PC-3 (cell line): ENCODE measurements at regions not wholly inside any gene's neighbourhood (a gene's known extent, or its start where the extent isn't known, plus 50 kb on each side); places are given as distances from the start of the nearest gene placed in this dataset.

Experiments
- ATAC-seq: fragments of 200-7000 bp; cut with Tn5 transposase; 2 replicates; pipeline ENCODE4 v1.9.1; 2020; ENCODE audit warnings: mild to moderate bottlenecking, moderate library complexity
- BruUV-seq: library from RNA; stranded (reverse); fragments of 400-500 nt; replicated peaks from 2 replicates; lab custom pipeline; 2021; lab: Mats Ljungman, UMichigan
- CTCF ChIA-PET: fragments of 300-600 bp; sonication (Branson Sonifier 250); formaldehyde crosslinking; loops from one replicate; lab custom pipeline; 2022; ENCODE audit warnings: antibody characterized with exemption; lab: Charles Lee
- POLR2A ChIA-PET: fragments of 300-600 bp; sonication (Branson Sonifier 250); formaldehyde crosslinking; loops from one replicate; lab custom pipeline; 2022; ENCODE audit warnings: antibody characterized with exemption; ENCODE audit not compliant: unreplicated experiment; lab: Charles Lee
- DNase-seq: peaks from one replicate; pipeline ENCODE4 v3.0.0-alpha.2; 2015
- H2AFZ ChIP-seq: fragments of 300-600 bp; sonication (generic); 2 replicates; pipeline ENCODE4 v1.6.0; 2016; ENCODE audit warnings: antibody characterized with exemption, low read length
- H3F3A ChIP-seq: fragments of 300-600 bp; sonication (generic); one replicate; pipeline ENCODE4 v1.6.0; 2017; ENCODE audit warnings: antibody characterized with exemption, low read length, control low read depth, mild to moderate bottlenecking; ENCODE audit not compliant: unreplicated experiment
- H3K27ac ChIP-seq: fragments of 300-600 bp; sonication (generic); 2 replicates; pipeline ENCODE4 v1.5.1; 2016; ENCODE audit warnings: mild to moderate bottlenecking, low read length
- H3K27me3 ChIP-seq: fragments of 300-600 bp; sonication (generic); 2 replicates; pipeline ENCODE4 v1.6.1; 2016; ENCODE audit warnings: low read length, mixed read lengths
- H3K36me3 ChIP-seq: fragments of 300-600 bp; sonication (generic); 2 replicates; pipeline ENCODE4 v1.6.1; 2016; ENCODE audit warnings: low read depth, mixed run types, low read length, mixed read lengths
- H3K4me1 ChIP-seq: fragments of 300-600 bp; sonication (generic); 2 replicates; pipeline ENCODE4 v1.5.1; 2016; ENCODE audit warnings: low read length; ENCODE audit not compliant: insufficient read depth
- H3K4me2 ChIP-seq: fragments of 300-600 bp; sonication (generic); 2 replicates; pipeline ENCODE4 v1.6.0; 2016; ENCODE audit warnings: low read length
- H3K4me3 ChIP-seq: fragments of 300-600 bp; sonication (generic); 2 replicates; pipeline ENCODE4 v1.5.1; 2016; ENCODE audit warnings: mild to moderate bottlenecking, low read length, mixed read lengths
- H3K79me2 ChIP-seq: fragments of 300-600 bp; sonication (generic); 2 replicates; pipeline ENCODE4 v1.6.1; 2017; ENCODE audit warnings: low read length, mixed read lengths
- H3K9ac ChIP-seq: fragments of 300-600 bp; sonication (generic); 2 replicates; pipeline ENCODE4 v1.6.0; 2016; ENCODE audit warnings: mild to moderate bottlenecking, low read length
- H3K9me2 ChIP-seq: fragments of 300-600 bp; sonication (generic); replicated peaks from 2 replicates; pipeline ENCODE4 v1.6.1; 2016; ENCODE audit warnings: mixed run types, low read length, mixed read lengths
- H3K9me3 ChIP-seq: fragments of 300-600 bp; sonication (generic); 2 replicates; pipeline ENCODE4 v1.6.1; 2016; ENCODE audit warnings: low read length, mixed read lengths
- H4K20me1 ChIP-seq: fragments of 300-600 bp; sonication (generic); 2 replicates; pipeline ENCODE4 v1.6.1; 2016; ENCODE audit warnings: low read length, mixed read lengths
- CTCF ChIP-seq: fragments of 300-600 bp; sonication (generic); conservative IDR thresholded peaks from 2 replicates; pipeline ENCODE4 v1.5.1; 2017; ENCODE audit warnings: antibody characterized with exemption, low read depth, mild to moderate bottlenecking, low read length
- EZH2 ChIP-seq: fragments of 300-600 bp; sonication (generic); IDR thresholded peaks from one replicate; pipeline ENCODE4 v1.6.1; 2017; ENCODE audit warnings: antibody characterized with exemption, mild to moderate bottlenecking, low read length; ENCODE audit not compliant: unreplicated experiment
- EZH2phosphoT487 ChIP-seq: fragments of 300-600 bp; sonication (generic); IDR thresholded peaks from 2 replicates; pipeline ENCODE4 v1.6.1; 2018; ENCODE audit warnings: mild to moderate bottlenecking, antibody characterized with exemption, low read length, borderline replicate concordance
- intact Hi-C: fragments of 100-400 bp; cut with micrococcal nuclease; formaldehyde crosslinking; loops from 2 replicates; pipeline ENCODE4 v1.9.0; 2023

GRCh38 chr13:97742084-97742483, 211.4 kb upstream of the IPO5 start:
- DNase-seq (no peak), ATAC-seq (no peak)
- no peaks in the 10 kb centered on the region for H3K4me1 ChIP-seq
- TF ChIP-seq EZH2 (no peak), EZH2phosphoT487 (no peak), CTCF (no peak)
- no peak overlapping the region for H3K4me2 ChIP-seq
- no peaks in the 10 kb centered on the region for H3K9me3 ChIP-seq
- no peak overlapping the region for H3K27ac ChIP-seq
- H3K4me3 ChIP-seq, result no peak overlapping the region
- no peaks in the 10 kb centered on the region for H3K36me3 ChIP-seq
- H3K27me3 ChIP-seq, result peaks cover 27% of the 10 kb centered on the region
- no peak overlapping the region for H2AFZ ChIP-seq
- no peaks in the 10 kb centered on the region for H4K20me1 ChIP-seq
- no peaks in the 10 kb centered on the region for H3F3A ChIP-seq
- ChIA-PET CTCF (no interaction called here), POLR2A (no interaction called here)
- intact Hi-C loops, result no loop called here
- no peaks in the 10 kb centered on the region for H3K9me2 ChIP-seq
- no peak overlapping the region for H3K9ac ChIP-seq
- no peaks in the 10 kb centered on the region for H3K79me2 ChIP-seq
- BruUV-seq, result no TSS peak

GRCh38 chr13:97743938-97744337, 209.5 kb upstream of the IPO5 start:
- Histone ChIP-seq H3K9me3 (no peaks in the 10 kb centered on the region), H3K4me3 (no peak overlapping the region), H3K27me3 (peaks cover 10% of the 10 kb centered on the region), H3F3A (no peaks in the 10 kb centered on the region), H4K20me1 (no peaks in the 10 kb centered on the region), H3K4me1 (no peaks in the 10 kb centered on the region), H2AFZ (no peak overlapping the region), H3K9ac (no peak overlapping the region), H3K4me2 (no peak overlapping the region), H3K36me3 (no peaks in the 10 kb centered on the region), H3K9me2 (no peaks in the 10 kb centered on the region), H3K27ac (no peak overlapping the region), H3K79me2 (no peaks in the 10 kb centered on the region)
- TF ChIP-seq EZH2 (no peak), EZH2phosphoT487 (no peak), CTCF (no peak)
- DNase-seq, result no peak
- intact Hi-C loops, result no loop called here
- no peak for ATAC-seq
- POLR2A ChIA-PET, result no interaction called here
- CTCF ChIA-PET, result no interaction called here
- no TSS peak for BruUV-seq

GRCh38 chr13:97746649-97747048, 206.8 kb upstream of the IPO5 start:
- TF ChIP-seq EZH2, result no peak
- no peak for TF ChIP-seq EZH2phosphoT487
- no peak for TF ChIP-seq CTCF
- H3F3A ChIP-seq, result no peaks in the 10 kb centered on the region

More at GRCh38 chr13:97746649-97747048, 206.8 kb upstream of the IPO5 start:
- no peaks in the 10 kb centered on the region for H3K36me3 ChIP-seq
- no peak overlapping the region for H3K27ac ChIP-seq
- POLR2A ChIA-PET, result no interaction called here
- H3K9me2 ChIP-seq, result no peaks in the 10 kb centered on the region
- no peak overlapping the region for H3K4me3 ChIP-seq
- no peaks in the 10 kb centered on the region for H3K79me2 ChIP-seq
- CTCF ChIA-PET, result no interaction called here
- no peak overlapping the region for H2AFZ ChIP-seq
- ATAC-seq (no peak), DNase-seq (no peak)
- no peak overlapping the region for H3K9ac ChIP-seq
- intact Hi-C loops, result no loop called here
- no TSS peak for BruUV-seq
- H3K27me3 ChIP-seq, result no peaks in the 10 kb centered on the region
- no peak overlapping the region for H3K4me2 ChIP-seq
- H3K4me1 ChIP-seq, result no peaks in the 10 kb centered on the region
- H4K20me1 ChIP-seq, result no peaks in the 10 kb centered on the region
- no peaks in the 10 kb centered on the region for H3K9me3 ChIP-seq
